Endothelial cell of umbilical vein (primary cell): ENCODE measurements at regions not wholly inside any gene's neighbourhood (a gene's known extent, or its start where the extent isn't known, plus 50 kb on each side); places are given as distances from the start of the nearest gene placed in this dataset.

ENCODE experiments used
- EZH2 ChIP-seq: IDR thresholded peaks from 2 replicates; pipeline ENCODE4 v1.6.1; 2012; ENCODE audit warnings: borderline replicate concordance, low read depth, mild to moderate bottlenecking, moderate library complexity, low read length, inconsistent platforms; ENCODE audit not compliant: severe bottlenecking
- FOS ChIP-seq: IDR thresholded peaks from 2 replicates; pipeline ENCODE4 v1.6.1; 2011; ENCODE audit warnings: mild to moderate bottlenecking, low read length, moderate library complexity, borderline replicate concordance; ENCODE audit not compliant: insufficient read depth
- GATA2 ChIP-seq: IDR thresholded peaks from 2 replicates; pipeline ENCODE4 v1.7.0; 2011; ENCODE audit warnings: low read depth, mild to moderate bottlenecking, moderate library complexity, mixed read lengths, low read length; ENCODE audit not compliant: insufficient read length, insufficient read depth
- JUN ChIP-seq: IDR thresholded peaks from 2 replicates; pipeline ENCODE4 v1.6.1; 2011; ENCODE audit warnings: borderline replicate concordance, low read depth; ENCODE audit not compliant: insufficient read length, insufficient read depth
- MAX ChIP-seq: IDR thresholded peaks from 2 replicates; pipeline ENCODE4 v1.6.1; 2011; ENCODE audit not compliant: insufficient read depth, insufficient read length
- MYC ChIP-seq: IDR thresholded peaks from one replicate; pipeline ENCODE4 v1.6.1; 2011; ENCODE audit warnings: mild to moderate bottlenecking, low read depth, low read length
- POLR2A ChIP-seq: IDR thresholded peaks from 2 replicates; pipeline ENCODE4 v1.6.1; 2012; ENCODE audit warnings: low read depth, mild to moderate bottlenecking, control low read depth, low read length
- POLR2AphosphoS5 ChIP-seq: IDR thresholded peaks from 2 replicates; pipeline ENCODE4 v1.6.1; 2012; ENCODE audit warnings: low read depth, mild to moderate bottlenecking, control low read depth, low read length, moderate library complexity; ENCODE audit not compliant: insufficient read depth
- TF ChIP-seq, protein P1 (sequence below), 2 donors: IDR thresholded peaks; 1 replicate in 1 of 2; 2 replicates in 1 of 2; pipeline ENCODE4 v1.5.1; 2011; ENCODE audit warnings: low read length in 2 of 2, mild to moderate bottlenecking in 2 of 2, moderate library complexity in 2 of 2, control low read depth in 1 of 2, inconsistent platforms in 1 of 2, low read depth in 1 of 2; ENCODE audit not compliant: insufficient read depth in 1 of 2; ENCODE audit errors: extremely low read depth in 1 of 2

- TF ChIP-seq, protein P1, sequence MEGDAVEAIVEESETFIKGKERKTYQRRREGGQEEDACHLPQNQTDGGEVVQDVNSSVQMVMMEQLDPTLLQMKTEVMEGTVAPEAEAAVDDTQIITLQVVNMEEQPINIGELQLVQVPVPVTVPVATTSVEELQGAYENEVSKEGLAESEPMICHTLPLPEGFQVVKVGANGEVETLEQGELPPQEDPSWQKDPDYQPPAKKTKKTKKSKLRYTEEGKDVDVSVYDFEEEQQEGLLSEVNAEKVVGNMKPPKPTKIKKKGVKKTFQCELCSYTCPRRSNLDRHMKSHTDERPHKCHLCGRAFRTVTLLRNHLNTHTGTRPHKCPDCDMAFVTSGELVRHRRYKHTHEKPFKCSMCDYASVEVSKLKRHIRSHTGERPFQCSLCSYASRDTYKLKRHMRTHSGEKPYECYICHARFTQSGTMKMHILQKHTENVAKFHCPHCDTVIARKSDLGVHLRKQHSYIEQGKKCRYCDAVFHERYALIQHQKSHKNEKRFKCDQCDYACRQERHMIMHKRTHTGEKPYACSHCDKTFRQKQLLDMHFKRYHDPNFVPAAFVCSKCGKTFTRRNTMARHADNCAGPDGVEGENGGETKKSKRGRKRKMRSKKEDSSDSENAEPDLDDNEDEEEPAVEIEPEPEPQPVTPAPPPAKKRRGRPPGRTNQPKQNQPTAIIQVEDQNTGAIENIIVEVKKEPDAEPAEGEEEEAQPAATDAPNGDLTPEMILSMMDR (IDR thresholded peaks at IDR 0.05; ENCODE audit: extremely low read depth in 1 of 2, insufficient read depth in 1 of 2, low read depth in 1 of 2, low read length in 2 of 2), result no peak
- no peak for TF ChIP-seq JUN
- TF ChIP-seq MAX, result no peak
- no peak for TF ChIP-seq POLR2A
- TF ChIP-seq EZH2, result no peak
- no peak for TF ChIP-seq POLR2AphosphoS5
- no peak for TF ChIP-seq GATA2
- no peak for TF ChIP-seq MYC
- TF ChIP-seq FOS, result no peak
Observed at GRCh38 chr5:74918232-74918669, 52.1 kb upstream of the FAM169A start.
